Fibroblast of lung (primary cell): ENCODE measurements at regions not wholly inside any gene's neighbourhood (a gene's known extent, or its start where the extent isn't known, plus 50 kb on each side); places are given as distances from the start of the nearest gene placed in this dataset.

Experiments used
- DNase-seq, 2 donors: peaks; one replicate each; pipeline versions ENCODE4 v3.0.0 to v3.0.0-alpha.2; 2010; ENCODE audit warnings: low read depth in 2 of 2
- H2AFZ ChIP-seq: 2 replicates; pipeline ENCODE4 v1.5.1; 2012; ENCODE audit warnings: low read length, control low read depth, inconsistent platforms
- H3K27ac ChIP-seq: 2 replicates; pipeline ENCODE4 v1.5.1; 2011; ENCODE audit warnings: low read length, control low read depth; ENCODE audit not compliant: insufficient read depth
- H3K27me3 ChIP-seq: 2 replicates; pipeline ENCODE4 v1.5.1; 2011; ENCODE audit warnings: mild to moderate bottlenecking, low read length; ENCODE audit not compliant: control insufficient read depth, insufficient read depth
- H3K36me3 ChIP-seq: 2 replicates; pipeline ENCODE4 v1.5.1; 2011; ENCODE audit warnings: low read length; ENCODE audit not compliant: control insufficient read depth, insufficient read depth
- H3K4me1 ChIP-seq: 2 replicates; pipeline ENCODE4 v1.5.1; 2011; ENCODE audit warnings: low read length; ENCODE audit not compliant: control insufficient read depth, insufficient read depth; ENCODE audit errors: extremely low read depth
- H3K4me2 ChIP-seq: 2 replicates; pipeline ENCODE4 v1.5.1; 2011; ENCODE audit warnings: low read length, control low read depth; ENCODE audit not compliant: insufficient read depth; ENCODE audit errors: extremely low read depth
- H3K4me3 ChIP-seq, 4 experiments: fragments of 200-600 bp in 1 of 4; sonication (generic) in 1 of 4; replicated peaks in 1 of 4; 2 replicates each; pipeline ENCODE4 v1.5.1; 2011 to 2016; ENCODE audit warnings: low read length in 4 of 4, low read depth in 3 of 4, mild to moderate bottlenecking in 3 of 4, control low read depth in 2 of 4, inconsistent platforms in 1 of 4, mixed read lengths in 1 of 4; ENCODE audit not compliant: insufficient read depth in 1 of 4; ENCODE audit errors: control extremely low read depth in 1 of 4
- H3K79me2 ChIP-seq: 2 replicates; pipeline ENCODE4 v1.5.1; 2012; ENCODE audit warnings: mild to moderate bottlenecking, low read length, inconsistent platforms; ENCODE audit not compliant: control insufficient read depth, insufficient read depth
- H3K9ac ChIP-seq: 2 replicates; pipeline ENCODE4 v1.5.1; 2011; ENCODE audit warnings: mild to moderate bottlenecking, low read length, control low read depth; ENCODE audit not compliant: insufficient read depth
- H3K9me3 ChIP-seq: 2 replicates; pipeline ENCODE4 v1.5.1; 2012; ENCODE audit warnings: low read depth, low read length; ENCODE audit not compliant: control insufficient read depth, insufficient read depth
- H4K20me1 ChIP-seq: 2 replicates; pipeline ENCODE4 v1.5.1; 2011; ENCODE audit warnings: low read length; ENCODE audit not compliant: control insufficient read depth, insufficient read depth; ENCODE audit errors: extremely low read depth
- EZH2 ChIP-seq: IDR thresholded peaks from 2 replicates; pipeline ENCODE4 v1.5.1; 2012; ENCODE audit warnings: low read length, control low read depth, mild to moderate bottlenecking; ENCODE audit errors: missing control alignments
- TF ChIP-seq, protein P1 (sequence below), 2 donors: IDR thresholded peaks in 1 of 2; conservative IDR thresholded peaks in 1 of 2; 1 replicate in 1 of 2; 2 replicates in 1 of 2; pipeline ENCODE4 v1.5.1; 2011 to 2012; ENCODE audit warnings: low read length in 2 of 2, control low read depth in 1 of 2, inconsistent platforms in 1 of 2, low read depth in 1 of 2, mild to moderate bottlenecking in 1 of 2

- Histone ChIP-seq H3K27me3 (no peaks in the 10 kb centered on the region), H3K36me3 (no peaks in the 10 kb centered on the region), H3K27ac (no peak overlapping the region), H3K79me2 (no peaks in the 10 kb centered on the region), H3K9ac (no peak overlapping the region), H3K4me1 (peaks cover 12% of the 10 kb centered on the region), H4K20me1 (no peaks in the 10 kb centered on the region), H3K9me3 (no peaks in the 10 kb centered on the region), H2AFZ (no peak overlapping the region), H3K4me2 (no peak overlapping the region), H3K4me3 (no peak overlapping the region)
- DNase-seq, result no peak
- no peak for TF ChIP-seq EZH2
- TF ChIP-seq, protein P1, sequence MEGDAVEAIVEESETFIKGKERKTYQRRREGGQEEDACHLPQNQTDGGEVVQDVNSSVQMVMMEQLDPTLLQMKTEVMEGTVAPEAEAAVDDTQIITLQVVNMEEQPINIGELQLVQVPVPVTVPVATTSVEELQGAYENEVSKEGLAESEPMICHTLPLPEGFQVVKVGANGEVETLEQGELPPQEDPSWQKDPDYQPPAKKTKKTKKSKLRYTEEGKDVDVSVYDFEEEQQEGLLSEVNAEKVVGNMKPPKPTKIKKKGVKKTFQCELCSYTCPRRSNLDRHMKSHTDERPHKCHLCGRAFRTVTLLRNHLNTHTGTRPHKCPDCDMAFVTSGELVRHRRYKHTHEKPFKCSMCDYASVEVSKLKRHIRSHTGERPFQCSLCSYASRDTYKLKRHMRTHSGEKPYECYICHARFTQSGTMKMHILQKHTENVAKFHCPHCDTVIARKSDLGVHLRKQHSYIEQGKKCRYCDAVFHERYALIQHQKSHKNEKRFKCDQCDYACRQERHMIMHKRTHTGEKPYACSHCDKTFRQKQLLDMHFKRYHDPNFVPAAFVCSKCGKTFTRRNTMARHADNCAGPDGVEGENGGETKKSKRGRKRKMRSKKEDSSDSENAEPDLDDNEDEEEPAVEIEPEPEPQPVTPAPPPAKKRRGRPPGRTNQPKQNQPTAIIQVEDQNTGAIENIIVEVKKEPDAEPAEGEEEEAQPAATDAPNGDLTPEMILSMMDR (conservative IDR thresholded peaks at IDR 0.05 in 1 of 2, IDR thresholded peaks at IDR 0.05 in 1 of 2; ENCODE audit: low read depth in 1 of 2, low read length in 2 of 2), result no peak
Measured at GRCh38 chr4:80136270-80136669, 61.0 kb upstream of the PRDM8 start.

DNA sequence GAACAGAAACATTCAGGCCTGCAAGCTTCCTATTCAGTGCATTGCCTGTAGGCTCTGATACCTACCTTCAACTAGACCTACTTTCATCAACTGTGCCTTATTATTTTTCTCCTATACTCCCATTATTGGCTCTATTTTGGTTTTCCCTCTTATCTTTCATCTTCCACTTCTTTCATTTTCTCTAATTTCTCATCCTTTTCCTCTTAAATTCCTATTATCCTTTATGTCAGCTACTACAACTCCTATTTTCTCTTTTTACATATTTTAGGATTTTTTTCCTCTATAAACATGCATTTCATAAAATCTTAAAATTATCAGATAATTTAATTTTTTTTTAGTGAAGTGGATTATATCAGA is 61.6 kb upstream of the PRDM8 start:
- no peak overlapping the region for H2AFZ ChIP-seq
- H3K36me3 ChIP-seq, result no peaks in the 10 kb centered on the region
- H3K27ac ChIP-seq, result no peak overlapping the region
- no peaks in the 10 kb centered on the region for H3K27me3 ChIP-seq
- no peaks in the 10 kb centered on the region for H3K79me2 ChIP-seq
- H3K9ac ChIP-seq, result no peak overlapping the region
- DNase-seq, result no peak
- no peaks in the 10 kb centered on the region for H3K9me3 ChIP-seq
- no peaks in the 10 kb centered on the region for H4K20me1 ChIP-seq
- H3K4me2 ChIP-seq, result no peak overlapping the region
- no peak overlapping the region for H3K4me3 ChIP-seq
- TF ChIP-seq, protein P1 (conservative IDR thresholded peaks at IDR 0.05 in 1 of 2, IDR thresholded peaks at IDR 0.05 in 1 of 2; ENCODE audit: low read depth in 1 of 2, low read length in 2 of 2), result no peak
- TF ChIP-seq EZH2, result no peak
- peaks cover 12% of the 10 kb centered on the region for H3K4me1 ChIP-seq

- DNase-seq, result peak in 1 of 2 donors; percentile 35
- H3K9ac ChIP-seq, result no peak overlapping the region
Measured at GRCh38 chr4:80134936-80135701, 62.1 kb upstream of the ANTXR2 start.

More at GRCh38 chr4:80134936-80135701, 62.1 kb upstream of the ANTXR2 start:
- H2AFZ ChIP-seq, result no peak overlapping the region
- no peaks in the 10 kb centered on the region for H3K27me3 ChIP-seq
- H3K36me3 ChIP-seq, result no peaks in the 10 kb centered on the region
- H4K20me1 ChIP-seq, result no peaks in the 10 kb centered on the region
- H3K4me1 ChIP-seq, result peaks cover 12% of the 10 kb centered on the region
- no peak for TF ChIP-seq EZH2
- TF ChIP-seq, protein P1 (conservative IDR thresholded peaks at IDR 0.05 in 1 of 2, IDR thresholded peaks at IDR 0.05 in 1 of 2; ENCODE audit: low read depth in 1 of 2, low read length in 2 of 2), result no peak
- no peak overlapping the region for H3K4me2 ChIP-seq
- no peak overlapping the region for H3K4me3 ChIP-seq
- H3K79me2 ChIP-seq, result no peaks in the 10 kb centered on the region
- no peaks in the 10 kb centered on the region for H3K9me3 ChIP-seq
- H3K27ac ChIP-seq, result no peak overlapping the region
